GM12865 (cell line): ENCODE measurements at regions not wholly inside any gene's neighbourhood (a gene's known extent, or its start where the extent isn't known, plus 50 kb on each side); places are given as distances from the start of the nearest gene placed in this dataset.

Experiments
- DNase-seq: peaks from one replicate; pipeline ENCODE4 v3.0.0; 2010; ENCODE audit warnings: low read depth
- H3K4me3 ChIP-seq: 2 replicates; pipeline ENCODE4 v1.5.1; 2011; ENCODE audit warnings: mild to moderate bottlenecking, low read depth, low read length, control low read depth
- CTCF ChIP-seq: IDR thresholded peaks from 2 replicates; pipeline ENCODE4 v1.5.1; 2011; ENCODE audit warnings: low read length, control low read depth, low read depth, inconsistent platforms; ENCODE audit not compliant: insufficient read depth; ENCODE audit errors: missing control alignments

- H3K4me3 ChIP-seq, result no peak overlapping the region
- no peak for TF ChIP-seq CTCF
- DNase-seq, result no peak
These were observed 174.1 kb downstream of the BMP2 start for GRCh38 chr20:6941571-6941970.

GRCh38 chr20:6942266-6942665, 174.8 kb downstream of the BMP2 start:
- no peak overlapping the region for H3K4me3 ChIP-seq
- no peak for TF ChIP-seq CTCF
- DNase-seq, result no peak

- no peak for TF ChIP-seq CTCF
- DNase-seq, result no peak
- H3K4me3 ChIP-seq, result no peak overlapping the region
These were observed 176.8 kb downstream of the BMP2 start for GRCh38 chr20:6944292-6944691.

GRCh38 chr20:6953611-6954010, 186.1 kb downstream of the BMP2 start:
- no peak for TF ChIP-seq CTCF
- DNase-seq, result no peak

GRCh38 chr20:6954219-6954618, 186.7 kb downstream of the BMP2 start:
- TF ChIP-seq CTCF, result no peak
- DNase-seq, result no peak
- H3K4me3 ChIP-seq, result no peak overlapping the region

More at GRCh38 chr20:6953611-6954010, 186.1 kb downstream of the BMP2 start:
- H3K4me3 ChIP-seq, result no peak overlapping the region

- no peak overlapping the region for H3K4me3 ChIP-seq
- no peak for DNase-seq
- no peak for TF ChIP-seq CTCF
These were observed 188.6 kb downstream of the BMP2 start for GRCh38 chr20:6956056-6956455.

GRCh38 chr20:6956574-6956973, 189.1 kb downstream of the BMP2 start:
- no peak for DNase-seq
- TF ChIP-seq CTCF, result no peak
- H3K4me3 ChIP-seq, result no peak overlapping the region
